ENCODE measurements at regions not wholly inside any gene's neighbourhood (a gene's known extent, or its start where the extent isn't known, plus 50 kb on each side); places are given as distances from the start of the nearest gene placed in this dataset.
"Not testable (repeated sequence)": the region's sequence is repeated elsewhere in the genome, so short reads cannot be mapped to it uniquely, and the experiment has no call there.

GRCh38 chr6:4459032-4459431 is 317.2 kb upstream of the CDYL start:
- no peak for DNase-seq (ENCODE audit: low spot score)

GRCh38 chr6:4451718-4452117 is 316.3 kb upstream of the ECI2 start:
- DNase-seq (ENCODE audit: low spot score), result no peak

- no peak for DNase-seq (ENCODE audit: low spot score)
Measured at GRCh38 chr6:4451081-4451480, 315.7 kb upstream of the ECI2 start.

DNA sequence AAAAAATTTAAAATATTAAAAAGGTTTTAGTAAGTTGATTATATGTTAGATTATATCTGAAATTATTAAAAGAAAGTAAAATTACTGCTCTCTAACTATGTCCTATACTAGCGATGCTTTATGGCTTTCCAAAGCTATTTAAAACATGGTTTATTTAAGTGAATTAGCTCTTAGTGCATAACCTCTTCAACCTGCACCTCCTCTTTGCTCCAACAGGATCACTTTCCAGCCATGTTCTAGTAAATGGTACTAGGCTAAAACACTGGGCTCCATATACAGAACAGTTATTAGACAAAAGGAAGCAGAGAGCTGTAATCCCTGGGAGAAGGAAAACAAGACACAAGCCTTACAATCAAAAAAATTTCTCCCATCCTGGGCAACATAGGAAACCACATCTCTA is 314.9 kb upstream of the ECI2 start:
- no peak for DNase-seq (ENCODE audit: low spot score)

DNA sequence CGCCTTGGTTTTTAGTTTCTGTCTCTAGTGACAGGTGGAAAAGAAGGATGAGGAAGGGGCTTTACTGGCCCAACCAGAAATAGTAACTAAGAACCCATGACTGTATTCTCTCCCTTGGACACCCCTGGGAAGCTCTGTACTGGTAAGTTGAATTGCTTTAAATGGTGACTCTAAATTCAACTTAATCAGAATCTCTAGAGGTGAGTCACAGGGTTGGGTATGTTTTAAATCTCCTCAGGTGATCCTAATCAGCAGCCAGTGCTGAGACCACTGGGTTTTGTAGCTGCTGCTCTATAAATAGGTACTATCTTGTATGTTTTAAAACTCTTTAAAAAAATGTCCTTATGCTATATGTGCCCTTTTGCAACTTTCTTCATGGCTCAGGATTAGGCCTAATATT is 314.0 kb upstream of the ECI2 start:
- no peak for DNase-seq (ENCODE audit: low spot score)

DNA sequence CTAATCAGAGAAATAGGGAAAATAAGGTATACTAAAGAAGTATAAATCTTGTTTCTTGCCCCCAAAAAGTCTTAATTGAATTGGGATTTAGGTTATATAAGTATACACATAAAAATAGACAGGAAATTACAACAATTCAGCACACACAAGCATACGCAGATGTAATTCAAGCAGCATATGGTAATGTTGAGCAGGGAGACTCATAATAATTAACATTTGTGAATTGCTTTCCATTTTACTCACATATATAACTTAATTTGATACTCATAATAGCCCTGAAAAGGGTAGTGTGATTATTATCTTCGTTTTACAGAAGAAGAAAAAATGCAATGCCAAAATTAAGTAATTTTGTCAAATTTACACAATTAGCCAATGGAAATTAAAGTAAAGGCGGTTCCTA is 313.5 kb upstream of the ECI2 start:
- no peak for DNase-seq (ENCODE audit: low spot score)

GRCh38 chr6:4447639-4448330 is 312.4 kb upstream of the ECI2 start:
- DNase-seq (ENCODE audit: low spot score), result no peak

GRCh38 chr6:4446982-4447381 is 311.6 kb upstream of the ECI2 start:
- DNase-seq (ENCODE audit: low spot score), result no peak

DNA sequence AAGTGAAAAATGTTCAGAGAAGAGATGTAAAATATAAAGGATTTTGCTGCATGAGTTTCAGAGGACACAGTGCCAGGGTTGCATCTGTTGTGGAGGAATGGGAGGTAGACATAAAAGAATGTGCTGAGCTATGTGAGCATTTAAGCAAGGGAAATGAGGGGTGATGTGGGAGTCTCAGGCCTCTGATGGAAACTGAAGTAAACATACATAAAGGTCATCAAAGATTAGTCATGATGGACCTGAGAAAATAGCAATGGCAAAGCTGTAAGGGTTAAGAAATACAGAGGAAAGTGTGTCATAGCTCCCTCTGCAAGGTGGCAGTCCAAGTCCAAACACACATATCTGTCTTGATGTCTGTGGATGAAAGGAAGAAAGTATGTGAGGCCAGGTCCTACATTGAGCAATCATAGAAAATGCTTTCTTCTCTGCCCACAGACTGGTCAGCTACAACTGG is 306.6 kb upstream of the ECI2 start:
- no peak for DNase-seq (ENCODE audit: low spot score)

DNA sequence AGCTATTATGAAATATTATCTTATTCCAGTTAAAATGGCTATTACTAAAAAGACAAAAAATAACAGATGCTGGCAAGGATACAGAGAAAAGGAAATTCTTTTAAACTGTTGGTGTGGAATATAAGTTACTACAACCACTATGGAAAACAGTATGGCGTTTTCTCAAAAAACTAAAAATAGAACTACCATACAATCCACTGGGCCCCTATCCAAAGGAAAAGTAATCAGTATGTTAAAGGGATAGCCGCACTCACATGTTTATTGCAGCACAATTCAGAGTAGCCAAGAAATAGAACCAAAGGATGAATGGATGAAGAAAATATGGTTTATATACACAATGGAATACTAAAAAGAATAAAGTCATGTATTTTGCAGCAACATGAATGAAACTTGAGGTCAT is 303.8 kb upstream of the ECI2 start:
- DNase-seq (ENCODE audit: low spot score), result no peak

GRCh38 chr6:4437342-4437741 is 302.0 kb upstream of the ECI2 start:
- no peak for DNase-seq (ENCODE audit: low spot score)

- no peak for DNase-seq (ENCODE audit: low spot score)
Measured at GRCh38 chr6:4435981-4436445, 300.6 kb upstream of the ECI2 start.

DNA sequence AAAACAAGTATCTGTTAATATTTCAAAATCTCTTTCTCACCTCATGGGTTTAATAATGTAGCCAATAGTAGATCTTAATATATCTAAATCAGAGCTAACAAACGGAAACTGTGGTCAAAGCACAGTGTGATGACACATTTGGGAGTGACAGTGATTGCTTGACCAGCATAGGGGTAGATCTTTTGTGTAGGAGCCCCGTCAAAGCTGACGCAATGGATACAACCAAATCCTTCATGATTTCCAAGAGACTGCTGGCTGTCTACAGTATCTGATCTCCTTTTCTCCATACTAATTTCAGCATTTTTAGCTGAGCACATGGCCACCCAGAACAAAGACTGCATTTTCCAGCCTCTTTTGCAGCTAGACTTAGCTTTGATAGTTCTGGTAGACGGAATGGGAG is 299.3 kb upstream of the ECI2 start:
- DNase-seq (ENCODE audit: low spot score), result no peak

DNA sequence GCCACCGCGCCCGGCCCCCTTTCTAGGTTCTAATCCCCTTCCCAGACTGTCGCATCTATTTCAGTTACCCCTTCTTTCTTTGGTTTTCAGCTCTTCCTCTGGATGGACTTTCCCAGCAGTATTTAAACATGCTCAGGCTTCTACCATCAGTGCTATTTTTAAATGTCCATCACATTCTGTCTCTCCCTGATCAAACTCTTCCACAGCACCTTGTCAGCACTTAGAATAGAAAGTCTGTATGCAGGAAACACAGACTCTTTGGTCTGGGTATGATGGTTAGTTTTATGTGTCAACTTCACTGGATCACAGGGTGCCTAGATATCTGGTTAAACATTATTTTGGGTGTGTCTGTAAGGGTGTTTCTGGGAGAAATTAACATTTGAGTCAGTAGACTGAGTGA is 297.8 kb upstream of the ECI2 start:
- DNase-seq (ENCODE audit: low spot score), result no peak

DNA sequence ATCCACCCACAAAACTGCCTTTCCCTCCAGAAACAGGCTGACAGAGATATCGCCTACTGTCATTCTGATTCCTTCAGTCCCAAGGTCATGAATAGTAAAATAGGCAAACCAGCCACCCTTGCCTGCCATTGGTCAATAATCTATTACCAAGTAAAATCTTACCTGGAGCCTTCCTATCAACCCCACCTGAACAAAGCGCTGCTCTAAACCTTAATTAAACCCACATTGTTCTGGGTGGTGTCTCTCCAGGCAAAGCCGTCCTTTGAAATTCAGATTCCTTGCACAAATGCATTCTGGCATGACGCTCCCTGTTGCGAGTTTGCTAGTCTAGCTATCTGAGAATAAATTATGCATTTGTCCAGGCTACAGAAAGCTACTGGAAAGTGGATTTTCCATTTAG is 291.6 kb upstream of the ECI2 start:
- DNase-seq (ENCODE audit: low spot score), result no peak

DNA sequence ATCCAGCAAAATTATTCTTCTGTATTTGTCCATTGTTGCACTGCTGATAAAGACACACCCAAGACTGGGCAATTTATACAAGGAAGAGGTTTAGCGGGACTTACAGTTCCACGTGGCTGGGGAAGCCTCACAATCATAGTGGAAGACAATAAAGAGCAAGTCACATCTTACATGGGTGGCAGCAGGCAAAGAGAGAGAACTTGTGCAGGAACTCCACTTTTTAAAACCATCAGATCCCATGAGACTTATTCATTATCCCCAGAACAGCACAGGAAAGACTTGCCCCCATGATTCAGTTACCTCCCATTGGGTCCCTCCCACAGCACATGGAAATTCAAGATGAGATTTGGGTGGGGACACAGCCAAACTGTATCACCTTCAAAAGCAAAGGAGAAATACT is 286.5 kb upstream of the ECI2 start:
- DNase-seq (ENCODE audit: low spot score), result no peak

GRCh38 chr6:4420160-4420865 is 284.9 kb upstream of the ECI2 start:
- no peak for DNase-seq (ENCODE audit: low spot score)

DNA sequence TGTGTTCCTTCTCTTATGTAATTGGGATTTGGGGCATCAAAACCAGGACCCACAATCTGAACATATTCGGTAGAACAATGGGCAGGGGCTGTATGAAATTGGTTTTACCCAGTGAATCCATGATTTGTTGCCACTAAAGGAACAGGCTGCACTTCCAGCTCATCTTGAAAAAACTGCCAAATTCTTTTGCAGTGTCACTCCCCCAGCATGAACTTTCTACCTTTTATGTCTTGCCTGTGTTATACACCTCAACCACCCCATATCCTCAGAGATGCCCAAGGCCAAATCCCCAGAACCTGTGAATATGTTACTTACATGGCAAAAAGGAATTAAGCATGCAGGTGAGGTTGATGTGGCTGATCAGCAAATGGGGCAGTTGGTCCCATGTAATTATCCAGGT is 280.2 kb upstream of the ECI2 start:
- no peak for DNase-seq (ENCODE audit: low spot score)

DNA sequence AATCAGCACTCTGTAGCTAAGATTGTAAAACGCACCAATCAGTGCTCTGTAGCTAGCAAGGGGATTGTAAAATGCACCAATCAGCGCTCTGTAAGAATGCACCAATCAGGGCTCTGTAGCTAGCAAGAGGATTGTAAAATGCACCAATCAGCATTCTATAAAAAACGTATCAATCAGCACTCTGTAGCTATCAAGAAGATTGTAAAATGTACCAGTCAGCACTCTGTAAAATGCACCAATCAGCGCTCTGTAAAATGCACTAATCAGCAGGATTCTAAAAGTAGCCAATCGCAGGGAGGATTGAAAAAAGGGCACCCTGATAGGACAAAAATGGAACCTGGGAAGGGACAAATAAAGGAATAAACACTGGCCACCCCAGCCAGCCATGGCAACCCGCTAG is 278.7 kb upstream of the ECI2 start:
- not testable (repeated sequence) for DNase-seq (ENCODE audit: low spot score)

DNA sequence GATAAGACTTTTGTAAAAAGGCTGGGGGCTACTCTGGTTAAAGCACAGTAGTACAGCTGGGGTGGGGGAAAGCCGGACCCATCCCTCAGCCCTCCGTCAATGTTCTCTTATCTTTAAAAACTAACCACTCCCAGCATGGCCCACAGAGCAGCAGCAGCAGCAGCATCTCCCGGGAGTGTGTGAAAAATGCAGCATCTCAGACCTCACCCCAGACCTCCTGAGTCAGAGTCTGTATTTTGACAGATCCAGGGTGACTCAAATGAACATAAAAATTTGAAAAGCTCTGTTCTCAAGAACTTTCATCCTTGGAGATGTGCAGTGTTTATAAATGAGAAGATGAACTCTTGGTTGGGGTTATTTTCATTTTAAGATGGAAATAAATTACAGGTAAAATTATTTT is 277.7 kb upstream of the ECI2 start:
- DNase-seq (ENCODE audit: low spot score), result no peak

DNA sequence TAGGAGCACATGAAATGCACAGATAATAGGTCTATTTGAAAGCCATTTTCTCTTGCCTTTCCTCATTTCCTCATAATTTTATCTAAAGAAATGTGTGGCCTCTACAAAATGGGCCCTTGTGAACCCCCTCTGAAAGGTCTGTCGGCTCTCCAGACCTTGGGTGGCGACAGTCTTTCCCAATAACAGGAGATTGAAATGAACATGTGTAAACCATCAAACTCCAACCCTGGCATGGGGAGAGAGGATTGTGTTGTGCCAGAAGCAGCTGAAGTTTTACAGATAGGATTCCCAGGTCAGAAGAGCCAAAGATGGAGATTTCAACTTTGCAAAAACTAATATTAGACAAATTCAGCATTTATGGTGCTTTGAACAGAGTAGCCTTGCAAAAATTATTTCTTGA is 277.1 kb upstream of the ECI2 start:
- DNase-seq (ENCODE audit: low spot score), result no peak

DNA sequence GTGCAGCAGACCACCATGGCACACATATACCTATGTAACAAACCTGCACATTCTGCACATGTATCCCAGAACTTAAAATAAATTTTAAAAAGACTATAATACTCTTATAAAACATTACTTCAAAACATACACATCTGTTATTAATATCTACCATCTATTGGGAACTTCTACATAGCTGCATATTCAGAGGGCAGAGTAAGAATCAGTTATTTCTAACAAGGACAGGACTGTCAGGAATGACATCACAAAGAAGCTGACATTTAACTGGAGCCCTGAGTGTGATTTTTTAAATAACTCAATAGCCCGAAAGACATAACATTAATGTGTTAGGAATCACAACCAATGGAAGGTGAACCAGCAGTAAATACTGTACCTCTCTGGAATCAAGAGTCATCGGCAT is 276.7 kb upstream of the ECI2 start:
- DNase-seq (ENCODE audit: low spot score), result no peak

DNA sequence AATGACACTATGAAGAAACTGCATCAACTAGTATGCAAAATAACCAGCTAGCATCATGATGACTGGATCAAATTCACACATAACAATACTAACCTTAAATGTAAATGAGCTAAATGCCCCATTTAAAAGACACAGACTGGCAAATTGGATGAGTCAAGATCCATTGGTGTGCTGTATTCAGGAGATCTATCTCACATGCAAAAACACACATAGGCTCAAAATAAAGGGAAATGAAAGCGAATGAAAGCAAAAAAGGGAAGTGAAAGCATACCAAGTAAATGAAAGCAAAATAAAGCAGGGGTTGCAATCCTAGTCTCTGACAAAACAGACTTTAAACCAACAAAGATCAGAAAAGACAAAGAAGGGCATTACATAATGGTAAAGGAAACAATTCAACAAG is 272.3 kb upstream of the ECI2 start:
- DNase-seq (ENCODE audit: low spot score), result not testable (repeated sequence)
